NCI-H82 treated with DMSO at 0.1 percent for 48 hours (cell line): ENCODE measurements at regions not wholly inside any gene's neighbourhood (a gene's known extent, or its start where the extent isn't known, plus 50 kb on each side); places are given as distances from the start of the nearest gene placed in this dataset.
"Not testable (repeated sequence)": the region's sequence is repeated elsewhere in the genome, so short reads cannot be mapped to it uniquely, and the experiment has no call there.

Experiments used
- DNase-seq: peaks from one replicate; lab custom pipeline; 2025; ENCODE audit not compliant: unreplicated experiment; lab: John Stamatoyannopoulos, UW

DNA sequence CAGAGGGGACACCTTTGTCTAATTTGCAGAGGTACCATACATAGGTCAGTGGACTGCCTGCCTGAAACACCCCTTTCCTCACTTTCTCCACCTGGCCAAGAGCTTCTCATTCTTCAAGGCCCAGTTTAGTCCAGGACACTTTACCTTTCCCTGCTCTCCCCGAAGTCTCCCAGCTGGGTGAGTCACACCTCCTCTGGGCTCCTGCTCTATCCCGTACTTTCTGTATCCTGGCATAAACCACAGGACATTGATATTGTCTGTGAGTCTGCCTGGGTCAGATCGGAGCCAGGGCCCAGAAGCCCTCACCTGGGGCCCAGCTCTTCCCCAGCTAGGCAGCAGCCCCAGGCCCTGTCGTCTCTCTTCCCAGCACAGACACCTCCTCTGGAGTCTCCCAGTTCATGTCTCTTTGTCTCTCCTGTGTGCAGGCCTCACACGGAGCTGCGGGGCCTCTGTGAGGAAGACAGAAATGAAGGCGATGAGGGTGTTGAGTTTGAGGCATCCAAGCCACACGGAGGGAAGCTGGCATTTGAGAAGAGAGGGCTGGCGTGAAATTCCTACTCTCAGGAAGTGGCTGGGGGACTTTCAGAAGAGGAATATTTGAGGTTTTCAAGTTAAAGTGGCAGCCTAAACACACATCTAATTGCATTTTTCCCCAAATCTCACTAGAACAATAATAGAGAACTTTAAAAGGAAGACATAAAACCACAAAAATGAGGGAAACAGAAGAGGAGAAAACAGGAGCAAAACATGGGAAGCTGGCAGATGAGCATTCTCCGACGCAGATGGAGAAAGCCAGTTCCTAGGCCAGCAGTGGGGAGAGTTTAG lies 79.6 kb upstream of the LAPTM4A start:
- no peak for DNase-seq

DNA sequence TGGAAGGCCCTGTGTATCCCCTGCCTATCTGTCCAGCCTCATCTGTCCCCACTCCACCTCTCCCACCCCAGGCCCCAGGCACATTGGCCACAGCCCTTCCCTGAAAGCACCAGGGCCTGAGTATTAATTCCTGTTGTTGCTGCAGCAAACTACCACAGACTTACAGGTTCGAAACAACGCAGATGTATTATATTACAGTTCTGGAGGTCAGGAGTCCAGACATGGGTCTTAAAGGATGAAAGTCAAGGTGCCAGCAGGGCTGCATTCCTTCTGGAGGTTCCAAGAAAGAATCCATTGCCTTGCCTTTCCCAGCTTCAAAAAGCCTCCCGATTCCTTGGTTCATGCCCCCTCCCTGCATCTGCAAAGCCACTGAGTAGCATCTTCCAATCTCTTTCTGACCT lies 78.7 kb upstream of the LAPTM4A start:
- DNase-seq: no peak

DNA sequence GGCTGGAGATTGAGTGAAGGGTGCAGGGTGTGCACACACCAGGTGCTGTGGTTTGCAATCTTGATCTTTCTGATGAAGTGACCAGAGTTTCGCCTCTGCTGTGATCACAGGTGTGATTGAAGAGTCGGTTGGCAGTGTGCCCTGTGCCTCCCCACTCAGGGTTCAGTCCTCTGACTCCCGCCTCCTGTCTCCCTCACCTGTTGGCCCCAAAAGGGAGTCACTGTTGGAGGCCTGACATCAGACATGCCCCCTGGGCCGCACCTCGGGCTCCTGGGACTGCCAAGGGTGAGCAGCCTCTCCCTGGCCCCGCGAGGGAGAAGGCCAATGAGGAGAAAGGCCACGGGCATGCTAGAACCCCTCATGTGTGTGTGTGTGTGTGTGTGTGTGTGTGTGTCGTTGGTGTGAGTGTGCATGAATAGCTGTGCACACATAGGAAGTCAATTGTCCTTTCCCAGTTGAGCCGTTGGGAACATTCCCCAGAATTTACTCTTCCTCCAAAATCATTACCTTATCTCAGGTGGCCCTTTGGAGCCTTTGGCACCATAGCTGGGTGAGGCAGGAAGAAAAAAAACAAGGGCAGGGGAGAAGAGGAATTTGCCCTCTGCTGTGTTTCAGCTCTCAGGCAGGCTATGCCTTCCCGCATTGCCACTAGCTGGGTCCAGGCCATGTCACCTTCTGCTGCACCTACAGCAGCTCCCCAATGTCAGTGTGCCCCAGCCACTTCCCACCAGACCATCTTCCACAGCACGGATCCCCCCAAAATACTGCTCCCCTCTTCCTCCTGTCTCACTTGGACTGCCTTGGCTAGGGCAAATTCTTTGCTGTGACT lies 78.1 kb upstream of the LAPTM4A start:
- no peak for DNase-seq

DNA sequence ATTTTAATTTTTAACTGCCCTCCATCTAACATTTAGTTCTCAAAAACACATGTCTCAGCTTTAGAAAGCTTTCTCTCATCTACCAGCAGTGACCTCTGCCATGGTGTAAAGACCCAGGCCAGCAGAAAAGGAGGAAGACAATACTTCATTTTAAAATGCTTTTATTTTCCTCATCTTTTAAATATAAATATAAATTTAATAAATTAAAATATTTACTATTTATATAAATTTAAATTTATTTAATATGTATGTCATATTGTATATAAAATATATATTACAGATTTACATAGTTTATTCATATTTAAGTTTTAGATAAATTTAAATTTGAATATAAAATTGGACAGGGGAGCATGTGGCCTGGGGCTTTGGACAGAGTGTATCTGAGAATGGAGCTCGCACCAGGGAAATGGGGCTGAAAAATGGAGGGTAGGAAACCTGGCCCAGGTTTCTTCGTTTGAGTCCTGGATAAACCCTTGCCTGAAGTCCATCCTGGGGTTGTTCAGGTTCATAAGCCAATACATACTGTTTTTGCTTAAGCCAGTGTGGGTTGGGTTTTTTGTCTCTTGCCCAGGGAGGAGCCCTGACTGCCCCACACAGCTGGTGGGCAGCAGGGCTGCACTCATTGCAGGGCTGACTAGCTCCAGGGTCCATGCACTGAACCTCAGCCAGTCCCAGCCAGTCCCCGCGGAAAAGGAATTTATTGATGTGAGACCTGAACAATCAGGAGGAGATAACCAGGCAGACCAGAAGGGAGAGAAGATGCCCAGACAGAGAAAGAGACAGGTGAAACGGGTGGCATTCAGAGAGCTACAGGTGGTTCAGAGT lies 77.3 kb upstream of the LAPTM4A start:
- DNase-seq: no peak

DNA sequence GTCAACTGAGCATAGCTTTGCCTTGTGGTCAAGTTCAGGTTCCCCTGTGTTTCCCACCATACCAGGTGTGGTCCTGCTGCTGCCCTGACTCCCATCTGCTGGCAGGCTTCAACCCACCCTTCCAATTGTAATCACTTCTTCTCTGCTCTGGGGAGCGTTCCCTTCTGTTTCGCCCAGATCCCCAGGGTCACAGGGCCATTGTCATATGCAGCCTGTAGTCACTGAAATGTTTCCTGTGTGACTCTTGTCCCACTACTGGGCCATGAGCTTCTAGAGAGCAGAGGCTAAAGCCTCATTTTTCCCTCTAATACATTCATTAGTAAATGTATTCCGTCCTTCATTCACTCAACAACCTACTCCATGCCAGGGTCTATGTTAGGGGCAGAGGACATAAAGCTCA lies 75.0 kb upstream of the LAPTM4A start:
- no peak for DNase-seq

DNA sequence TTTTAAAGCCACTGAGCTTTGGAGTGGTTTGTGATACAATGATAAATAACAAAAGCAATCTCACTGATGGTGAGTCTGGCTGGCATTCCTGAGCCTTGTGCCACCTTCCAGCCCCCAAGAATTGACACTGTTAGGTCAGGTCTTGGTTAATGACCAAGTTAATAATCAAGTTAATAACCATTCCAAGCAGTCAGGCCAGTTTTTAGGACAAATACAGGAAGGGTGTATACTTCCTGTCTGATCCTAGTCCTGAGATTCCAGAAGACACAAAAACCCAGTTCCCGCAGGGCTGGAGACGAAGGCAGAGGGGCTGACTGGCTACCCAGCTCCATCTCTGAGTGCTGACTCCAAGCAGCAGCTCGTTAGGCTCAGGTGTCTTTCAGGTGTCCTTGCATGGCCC lies 74.6 kb upstream of the LAPTM4A start:
- no peak for DNase-seq

DNA sequence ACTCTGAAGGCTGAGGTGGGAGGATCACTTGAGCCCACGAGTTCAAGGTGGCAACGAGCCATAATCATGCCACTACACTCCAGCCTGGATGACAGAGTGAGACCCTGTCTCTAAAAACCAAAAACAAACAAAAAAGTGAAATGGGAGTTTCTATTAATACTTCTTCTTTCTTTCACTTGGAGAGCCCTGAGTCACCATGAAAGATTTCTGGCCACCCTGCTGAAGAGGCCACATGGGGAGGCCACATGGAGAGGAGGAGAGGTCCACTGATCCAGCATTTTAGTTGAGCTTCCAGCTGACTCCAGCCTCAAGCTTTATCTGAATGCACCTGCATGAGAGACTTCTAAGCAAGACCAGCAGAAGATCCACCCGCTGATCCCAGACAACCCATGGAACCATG lies 74.2 kb upstream of the LAPTM4A start:
- DNase-seq: no peak

DNA sequence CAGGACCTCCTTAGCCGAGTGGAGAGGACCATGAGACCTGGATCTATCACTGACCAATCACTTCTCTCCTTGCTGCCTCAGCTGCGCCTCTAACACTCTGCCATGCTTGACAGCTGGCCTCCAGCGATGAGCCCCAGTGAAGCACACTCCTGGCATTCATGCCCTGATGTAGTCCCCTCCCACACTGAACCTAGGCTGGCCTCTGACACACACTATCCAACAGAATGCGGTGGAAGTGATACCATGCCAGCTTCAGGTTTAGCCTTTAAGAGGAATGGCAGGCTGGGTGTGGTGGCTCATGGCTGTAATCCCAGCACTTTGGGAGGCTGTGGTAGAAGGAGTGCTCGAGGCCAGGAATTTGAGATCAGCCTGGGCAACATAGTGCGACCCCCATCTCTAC lies 73.7 kb upstream of the LAPTM4A start:
- no peak for DNase-seq

DNA sequence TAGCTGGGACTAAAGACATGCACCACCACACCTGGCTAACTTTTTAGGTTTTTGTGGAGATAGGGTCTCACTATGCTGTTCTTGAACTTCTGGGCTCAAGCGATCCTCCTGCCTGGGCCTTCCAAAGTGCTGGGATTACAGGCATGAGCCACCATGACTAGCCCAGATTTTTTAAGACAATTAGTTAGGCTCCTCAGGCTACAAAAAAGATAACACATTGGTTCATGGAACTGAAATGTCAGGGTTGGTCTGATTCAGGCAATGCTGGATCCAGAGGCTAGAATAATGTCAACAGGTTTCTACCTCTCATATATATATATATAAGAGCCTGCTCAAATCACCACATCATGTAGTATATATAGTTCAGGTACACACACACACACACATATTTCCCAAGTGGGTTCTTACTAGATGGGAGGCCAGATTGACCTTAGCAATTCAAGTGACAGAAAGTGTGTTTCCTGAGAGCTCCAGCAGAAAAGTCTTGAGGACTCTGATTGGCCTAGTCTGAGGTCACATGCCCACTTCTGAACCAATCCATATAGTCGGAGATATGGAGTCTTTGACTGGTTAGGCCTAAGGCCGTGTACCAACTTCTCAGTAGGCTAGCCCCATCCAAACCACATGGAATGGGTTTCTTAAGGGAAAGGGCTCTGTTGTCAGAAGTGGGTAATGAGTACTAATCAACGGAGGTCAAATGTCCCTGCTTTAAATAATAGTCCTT lies 72.6 kb upstream of the LAPTM4A start:
- no peak for DNase-seq

DNA sequence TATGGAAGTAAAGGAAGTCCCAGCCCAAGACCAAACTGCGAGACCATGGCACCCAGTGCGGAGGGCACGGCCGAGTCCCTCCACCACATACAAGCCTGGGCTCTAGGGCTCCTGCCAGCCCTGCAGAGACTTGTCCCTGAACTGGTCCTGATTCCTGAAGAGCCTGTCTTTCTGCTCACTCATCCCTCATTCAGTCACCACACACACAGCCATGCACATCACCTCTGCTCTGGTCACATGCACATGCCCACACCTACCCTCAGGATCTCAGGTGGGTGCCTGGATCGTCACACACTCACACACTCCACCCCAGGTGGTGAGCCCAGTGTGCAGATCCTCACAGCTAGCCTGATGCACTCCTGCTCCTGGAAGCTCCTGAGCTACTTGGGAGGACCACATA lies 71.4 kb upstream of the LAPTM4A start:
- no peak for DNase-seq

DNA sequence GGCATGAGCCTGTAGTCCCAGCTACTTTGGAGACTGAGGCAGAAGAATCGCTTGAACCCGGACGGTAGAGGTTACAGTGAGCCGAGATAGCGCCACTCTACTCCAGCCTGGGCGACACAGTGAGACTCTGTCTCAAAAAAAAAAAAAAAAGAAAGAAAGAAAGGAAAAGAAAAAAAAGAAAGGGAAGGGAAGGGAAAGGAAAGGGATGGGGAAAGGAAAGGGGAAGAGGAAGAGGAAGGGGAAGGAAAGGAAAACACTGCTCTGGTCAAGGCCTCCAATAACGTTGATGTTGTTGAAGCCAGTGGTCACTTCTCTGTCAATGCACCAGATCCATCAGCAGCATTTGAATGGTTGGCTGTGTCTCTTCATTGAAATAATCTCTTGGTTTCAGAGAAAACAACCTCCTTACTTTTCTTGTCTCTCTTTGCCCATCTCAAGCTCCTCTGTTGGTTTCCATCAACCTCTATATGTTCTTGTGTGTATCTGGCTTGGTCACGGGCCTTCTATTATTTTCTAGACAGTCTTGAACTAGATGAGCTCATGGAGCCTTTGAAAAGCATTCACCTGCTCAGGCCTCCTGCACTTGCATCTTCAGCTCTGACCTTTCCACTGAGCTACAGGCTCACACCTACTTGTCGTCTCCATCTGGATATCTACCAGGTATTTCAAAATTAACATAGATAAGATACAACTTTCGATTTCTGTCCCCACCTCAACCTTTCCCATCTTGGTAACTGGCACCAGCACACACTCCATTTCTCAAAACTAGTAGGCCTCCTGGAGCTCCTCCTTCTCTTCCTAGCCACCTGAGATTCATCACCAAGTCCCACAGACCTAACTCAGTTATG lies 69.4 kb upstream of the LAPTM4A start:
- DNase-seq: no peak

DNA sequence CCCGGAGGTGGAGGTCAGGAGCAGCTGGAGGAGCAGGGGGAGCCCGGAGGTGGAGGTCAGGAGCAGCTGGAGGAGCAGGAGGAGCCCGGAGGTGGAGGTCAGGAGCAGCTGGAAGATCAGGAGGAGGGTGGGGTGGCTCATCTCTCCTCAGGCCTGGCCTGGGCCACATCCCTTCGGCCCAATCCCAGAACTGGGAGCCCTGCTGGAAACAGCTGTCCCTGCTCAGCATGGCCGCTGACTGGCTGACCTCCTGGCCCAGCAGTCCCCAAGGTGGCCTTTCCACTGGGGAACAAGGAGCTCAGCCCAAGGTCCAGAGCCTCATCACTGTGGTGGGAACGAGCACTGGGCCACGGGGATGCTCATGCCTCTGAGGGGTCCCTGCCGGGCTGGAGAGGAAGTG lies 66.6 kb upstream of the LAPTM4A start:
- DNase-seq: no peak

DNA sequence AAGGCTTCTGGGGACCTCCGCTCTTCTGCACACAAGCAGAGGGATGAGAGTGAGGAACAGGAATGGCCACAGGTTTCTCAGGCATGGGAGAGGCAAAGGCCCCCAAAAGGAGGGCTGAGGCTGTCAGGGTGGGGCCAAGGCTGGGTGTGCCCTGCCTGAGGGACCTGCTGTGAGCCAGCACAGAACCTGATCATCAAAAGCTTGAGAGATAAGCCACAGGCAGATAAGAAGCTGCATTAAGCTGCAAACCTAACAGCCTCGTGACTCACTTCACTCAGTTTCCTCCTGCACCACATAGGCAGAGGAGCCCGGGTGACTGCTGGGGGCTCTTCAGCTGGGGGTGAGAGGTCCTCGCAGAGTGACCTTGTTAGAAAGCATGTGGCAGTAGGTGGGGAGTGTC lies 64.5 kb upstream of the LAPTM4A start:
- DNase-seq: no peak

DNA sequence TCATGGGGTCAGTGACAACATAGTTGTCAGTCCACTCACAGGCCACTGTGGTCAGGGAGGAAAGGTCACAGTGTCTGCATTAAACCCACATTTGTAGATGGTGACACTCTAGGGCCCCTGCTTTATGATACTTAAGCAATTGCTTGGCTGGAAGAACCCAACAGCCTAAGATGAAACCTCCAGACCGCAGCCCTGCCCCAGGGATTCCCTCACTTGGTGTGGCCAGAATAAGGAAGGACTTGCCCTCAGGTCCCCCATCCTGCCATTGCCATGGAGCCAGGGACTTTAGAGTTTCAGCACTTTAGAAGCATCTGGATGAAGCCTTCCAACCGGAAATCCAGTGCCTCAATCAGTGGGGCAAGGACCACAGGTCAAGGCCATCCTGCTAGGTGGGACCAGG lies 63.9 kb upstream of the LAPTM4A start:
- no peak for DNase-seq

DNA sequence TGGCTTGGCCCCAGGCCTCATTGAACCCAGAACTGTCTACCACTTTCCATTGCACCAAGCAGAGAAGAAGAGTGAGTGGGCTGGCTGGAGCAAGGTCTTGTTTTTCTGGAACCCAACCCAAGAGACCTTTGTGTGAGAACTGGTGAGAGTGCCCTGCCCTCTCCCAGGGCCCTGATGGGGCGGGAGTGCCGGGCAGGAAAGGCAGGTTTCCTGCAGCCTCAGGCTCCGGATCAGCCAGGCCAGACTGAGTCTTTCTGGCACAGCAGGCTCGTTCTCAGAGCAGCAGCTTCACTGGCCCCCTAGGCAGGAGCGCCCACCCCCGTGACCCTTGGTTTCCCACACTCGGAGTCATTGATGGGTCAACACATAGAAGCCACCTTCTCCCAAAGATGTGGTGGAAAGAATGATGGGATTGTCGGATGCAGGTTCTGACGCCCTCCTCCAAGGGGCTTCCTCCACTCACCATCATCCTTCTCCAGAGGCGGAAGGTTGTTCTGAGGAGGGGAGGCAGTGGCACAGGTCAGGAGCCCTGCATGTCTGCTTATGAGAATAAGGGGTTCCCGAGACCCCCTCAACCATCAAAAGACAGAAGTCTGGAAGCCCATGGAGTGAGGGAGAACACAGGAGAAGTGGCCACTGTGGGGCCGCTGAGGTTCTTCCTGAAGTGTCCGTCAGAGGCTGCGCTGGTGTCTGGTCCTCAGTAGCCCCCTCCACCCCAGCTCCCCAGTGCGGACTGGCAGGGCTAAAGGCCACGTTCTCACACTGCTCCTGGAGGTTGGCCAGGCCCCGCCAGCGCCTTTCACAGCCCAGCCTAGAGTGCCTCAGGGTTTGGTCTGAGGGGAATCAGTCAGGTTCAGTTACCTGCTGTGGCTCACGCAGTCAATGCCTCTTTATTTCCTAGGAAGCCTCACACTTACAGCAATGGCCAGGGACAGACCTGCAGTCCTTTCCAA lies 62.8 kb upstream of the LAPTM4A start:
- no peak for DNase-seq

DNA sequence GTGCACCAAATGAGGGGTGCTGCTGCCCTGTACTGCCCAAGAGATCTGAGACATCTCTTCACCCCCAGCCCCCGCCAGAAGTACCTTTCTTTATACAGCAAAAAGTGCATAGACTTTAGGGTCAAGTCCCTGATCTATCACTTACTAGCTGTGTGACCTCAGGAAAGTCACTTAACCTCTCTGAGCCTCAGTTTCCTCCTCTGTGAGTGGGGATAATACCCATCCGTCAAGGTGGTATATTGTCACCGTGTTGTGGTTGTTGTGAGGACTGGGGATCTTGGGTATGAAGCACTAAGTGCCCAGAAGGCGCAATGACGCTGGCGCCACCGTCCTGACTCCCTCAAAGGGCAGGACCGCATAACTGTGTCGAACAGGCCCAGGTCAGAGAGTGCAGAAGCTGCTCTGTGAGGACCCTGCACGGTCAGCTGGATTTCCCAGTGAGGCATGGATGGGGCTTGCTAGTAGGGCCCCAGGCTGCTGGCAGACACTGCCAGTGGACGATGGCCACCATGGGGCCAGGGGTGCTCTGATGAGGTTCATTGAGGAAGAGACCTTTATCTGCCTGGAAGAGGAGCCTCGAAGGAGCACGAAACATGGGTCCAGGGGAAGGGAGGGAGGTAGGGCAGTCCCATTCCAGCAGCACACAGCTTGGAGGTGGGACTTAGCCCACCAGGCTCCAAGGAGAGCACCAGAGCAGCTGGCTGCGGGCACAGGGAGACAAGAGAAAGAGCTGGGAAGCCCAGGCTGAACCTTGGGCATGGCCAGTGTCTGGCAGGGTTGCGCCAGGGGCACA lies 61.8 kb upstream of the LAPTM4A start:
- no peak for DNase-seq

DNA sequence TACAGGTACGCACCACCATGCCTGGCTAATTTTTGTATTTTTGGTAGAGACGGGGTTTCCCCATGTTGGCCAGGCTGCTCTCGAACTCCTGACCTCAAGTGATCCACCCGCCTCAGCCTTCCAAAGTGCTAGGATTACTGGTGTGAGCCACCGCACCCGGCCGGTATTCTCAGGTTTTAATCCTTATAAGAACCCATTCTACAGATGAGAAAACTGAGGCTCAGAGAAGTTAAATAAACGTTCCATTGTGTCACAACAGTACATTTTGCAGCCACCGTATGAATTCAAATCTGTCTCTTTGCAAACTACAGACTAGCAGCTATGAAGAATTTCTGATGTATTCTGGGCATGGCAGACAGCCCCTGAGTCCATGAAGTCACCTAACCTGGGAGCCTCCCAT lies 60.9 kb upstream of the LAPTM4A start:
- DNase-seq: not testable (repeated sequence)
